Sigmoid colon (tissue), 6 donors: ENCODE measurements at regions not wholly inside any gene's neighbourhood (a gene's known extent, or its start where the extent isn't known, plus 50 kb on each side); places are given as distances from the start of the nearest gene placed in this dataset.
"Not testable (repeated sequence)": the region's sequence is repeated elsewhere in the genome, so short reads cannot be mapped to it uniquely, and the experiment has no call there.

Experiments used
- DNase-seq: peaks from one replicate; pipeline ENCODE4 v3.0.0-alpha.2; 2019
- H3K27ac ChIP-seq, 4 donors: fragments of 200-600 bp; sonication (generic); one replicate each; pipeline ENCODE4 v1.5.1; 2016 to 2019; ENCODE audit warnings: mild to moderate bottlenecking in 1 of 4
- H3K27me3 ChIP-seq, 3 donors: fragments of 200-600 bp; sonication (generic); one replicate each; pipeline ENCODE4 v1.5.1; 2019; ENCODE audit warnings: mild to moderate bottlenecking in 1 of 3
- H3K36me3 ChIP-seq, 4 donors: fragments of 200-600 bp; sonication (generic); one replicate each; pipeline ENCODE4 v1.5.1; 2016 to 2019
- H3K4me1 ChIP-seq, 4 donors: fragments of 200-600 bp; sonication (generic); one replicate each; pipeline ENCODE4 v1.5.1; 2017 to 2019
- H3K4me3 ChIP-seq, 4 donors: fragments of 200-600 bp; sonication (generic); one replicate each; pipeline ENCODE4 v1.5.1; 2017 to 2019; ENCODE audit warnings: mild to moderate bottlenecking in 2 of 4, moderate library complexity in 1 of 4
- H3K9me3 ChIP-seq, 4 donors: fragments of 200-600 bp in 3 of 4; sonication (generic) in 3 of 4; one replicate each; pipeline versions ENCODE4 v1.5.1 to v1.6.1; 2013 to 2019
- EP300 ChIP-seq, 4 donors: sonication (generic); formaldehyde crosslinking; IDR thresholded peaks; one replicate each; pipeline ENCODE4 v1.6.1; 2017; ENCODE audit warnings: antibody characterized with exemption in 4 of 4
- POLR2A ChIP-seq, 2 donors: fragments of 450-650 bp; IDR thresholded peaks; one replicate each; pipeline ENCODE4 v1.6.1; 2016; ENCODE audit warnings: antibody characterized with exemption in 2 of 2, mild to moderate bottlenecking in 2 of 2, moderate library complexity in 2 of 2
- POLR2AphosphoS5 ChIP-seq, 4 donors: sonication (generic); formaldehyde crosslinking; IDR thresholded peaks; one replicate each; pipeline ENCODE4 v1.6.1; 2017; ENCODE audit warnings: antibody characterized with exemption in 4 of 4
- WGBS, 2 donors: extraction: QIAGEN DNeasy Blood & Tissue Kit; methylation state at CpG; one replicate each; pipeline ENCODE4 v1.1.7; 2013; 5-methylcytosine and 5-hydroxymethylcytosine counted together
- intact Hi-C: fragments of 100-400 bp; cut with DNase I; formaldehyde crosslinking; loops from one replicate; pipeline ENCODE4 v1.15.1; 2023
- TF ChIP-seq, protein P1 (sequence below), 4 experiments: fragments of 450-650 bp in 3 of 4; fragments of 200-600 bp in 1 of 4; IDR thresholded peaks; one replicate each; pipeline ENCODE4 v1.5.1; 2016 to 2019; ENCODE audit warnings: antibody characterized with exemption in 4 of 4, mild to moderate bottlenecking in 3 of 4, moderate library complexity in 2 of 4
- donor health status: healthy with polysubstance abuse.
- donor health status: healthy.

DNA sequence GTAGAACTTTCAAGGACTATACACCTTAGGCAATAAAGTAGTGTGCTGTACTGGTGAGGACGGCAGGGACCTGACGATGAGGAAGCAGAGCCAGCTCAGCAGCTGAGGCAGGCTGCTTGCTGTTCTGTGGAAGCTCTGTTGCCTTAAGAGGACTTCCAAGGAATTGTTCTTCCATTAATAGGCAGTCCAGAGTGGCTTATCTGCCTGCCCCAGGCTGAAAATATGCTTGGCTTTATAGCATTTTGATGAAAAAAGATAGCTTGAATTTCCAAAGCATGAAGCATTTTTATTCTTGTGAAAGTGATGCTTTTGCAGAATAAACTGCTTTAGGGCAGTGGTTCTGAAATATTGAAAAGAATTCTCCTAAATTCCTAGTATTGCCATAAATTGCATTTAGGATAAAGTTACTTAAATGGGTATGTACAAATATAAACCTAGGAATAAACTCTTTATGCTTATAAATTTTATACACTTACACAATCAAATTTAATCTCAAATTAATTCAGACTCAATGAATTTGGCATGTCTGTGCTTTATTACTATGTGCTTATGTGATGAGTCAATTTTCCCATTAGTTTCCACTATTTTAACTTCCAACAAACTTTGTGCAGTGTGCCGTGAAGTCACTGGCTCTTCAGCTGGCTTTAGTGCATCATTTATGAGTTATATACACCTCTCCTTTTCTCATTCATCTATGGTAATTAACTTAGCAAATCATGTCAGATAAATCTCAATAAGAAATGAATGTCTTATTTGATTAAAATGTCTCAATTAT, 231.0 kb upstream of the RASGRP1 start:
- H3K27me3 ChIP-seq, result no peaks in the 10 kb centered on the region
- no peaks in the 10 kb centered on the region for H3K36me3 ChIP-seq
- no peak overlapping the region for H3K4me3 ChIP-seq
- H3K27ac ChIP-seq, result no peak overlapping the region
- TF ChIP-seq, protein P1, sequence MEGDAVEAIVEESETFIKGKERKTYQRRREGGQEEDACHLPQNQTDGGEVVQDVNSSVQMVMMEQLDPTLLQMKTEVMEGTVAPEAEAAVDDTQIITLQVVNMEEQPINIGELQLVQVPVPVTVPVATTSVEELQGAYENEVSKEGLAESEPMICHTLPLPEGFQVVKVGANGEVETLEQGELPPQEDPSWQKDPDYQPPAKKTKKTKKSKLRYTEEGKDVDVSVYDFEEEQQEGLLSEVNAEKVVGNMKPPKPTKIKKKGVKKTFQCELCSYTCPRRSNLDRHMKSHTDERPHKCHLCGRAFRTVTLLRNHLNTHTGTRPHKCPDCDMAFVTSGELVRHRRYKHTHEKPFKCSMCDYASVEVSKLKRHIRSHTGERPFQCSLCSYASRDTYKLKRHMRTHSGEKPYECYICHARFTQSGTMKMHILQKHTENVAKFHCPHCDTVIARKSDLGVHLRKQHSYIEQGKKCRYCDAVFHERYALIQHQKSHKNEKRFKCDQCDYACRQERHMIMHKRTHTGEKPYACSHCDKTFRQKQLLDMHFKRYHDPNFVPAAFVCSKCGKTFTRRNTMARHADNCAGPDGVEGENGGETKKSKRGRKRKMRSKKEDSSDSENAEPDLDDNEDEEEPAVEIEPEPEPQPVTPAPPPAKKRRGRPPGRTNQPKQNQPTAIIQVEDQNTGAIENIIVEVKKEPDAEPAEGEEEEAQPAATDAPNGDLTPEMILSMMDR (IDR thresholded peaks at IDR 0.05), result no peak
- no peak for TF ChIP-seq POLR2AphosphoS5 (IDR thresholded peaks at IDR 0.05)
- TF ChIP-seq EP300 (IDR thresholded peaks at IDR 0.05), result no peak
- TF ChIP-seq POLR2A (IDR thresholded peaks at IDR 0.05), result no peak
- 43 to 59% methylated on average over 3 of the region's 3 CpGs for WGBS, 2 donors
- H3K4me1 ChIP-seq, result no peaks in the 10 kb centered on the region
- H3K9me3 ChIP-seq, result no peaks in the 10 kb centered on the region
- intact Hi-C loops, result no loop called here
- no peak for DNase-seq

DNA sequence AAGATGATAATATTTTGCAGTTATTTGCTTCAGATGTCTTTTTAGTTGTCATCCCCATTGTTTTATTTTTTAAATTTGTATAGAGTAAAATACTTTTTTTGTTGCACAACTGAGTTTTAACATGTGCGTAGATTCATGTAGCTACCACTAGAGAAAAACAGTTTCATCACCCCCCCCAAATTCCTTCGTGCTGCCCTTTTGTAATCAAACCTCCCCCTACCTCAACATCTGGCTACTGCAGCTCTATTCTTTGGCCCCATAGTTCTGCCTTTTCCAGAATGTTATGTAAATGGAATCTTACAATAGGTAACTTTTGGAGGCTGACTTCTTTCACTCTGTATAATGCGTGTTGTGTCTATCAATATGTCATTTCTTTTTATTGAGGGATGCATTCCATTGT, 232.0 kb upstream of the RASGRP1 start:
- no peaks in the 10 kb centered on the region for H3K9me3 ChIP-seq
- no peak overlapping the region for H3K4me3 ChIP-seq
- WGBS, 2 donors, result 85 to 90% methylated on average over 3 of the region's 3 CpGs
- intact Hi-C loops, result no loop called here
- TF ChIP-seq, protein P1 (IDR thresholded peaks at IDR 0.05), result no peak
- TF ChIP-seq POLR2A (IDR thresholded peaks at IDR 0.05) (no peak), POLR2AphosphoS5 (IDR thresholded peaks at IDR 0.05) (no peak), EP300 (IDR thresholded peaks at IDR 0.05) (no peak)
- H3K27ac ChIP-seq, result no peak overlapping the region
- no peaks in the 10 kb centered on the region for H3K27me3 ChIP-seq
- H3K36me3 ChIP-seq, result no peaks in the 10 kb centered on the region
- no peak for DNase-seq
- H3K4me1 ChIP-seq, result no peaks in the 10 kb centered on the region

GRCh38 chr15:38797506-38797905, 232.9 kb upstream of the RASGRP1 start:
- H3K27ac ChIP-seq, H3K27me3 ChIP-seq, H3K4me3 ChIP-seq, H3K36me3 ChIP-seq, H3K9me3 ChIP-seq, H3K4me1 ChIP-seq, intact Hi-C loops, DNase-seq: not testable (repeated sequence)
- 77 to 84% methylated on average over 4 of the region's 4 CpGs for WGBS, 2 donors

GRCh38 chr15:38799202-38799601, 234.6 kb upstream of the RASGRP1 start:
- H3K4me3 ChIP-seq, DNase-seq, H3K4me1 ChIP-seq, H3K9me3 ChIP-seq, H3K36me3 ChIP-seq, H3K27ac ChIP-seq, intact Hi-C loops, H3K27me3 ChIP-seq: not testable (repeated sequence)
- WGBS, 2 donors, result 74 to 86% methylated on average over 5 of the region's 5 CpGs

DNA sequence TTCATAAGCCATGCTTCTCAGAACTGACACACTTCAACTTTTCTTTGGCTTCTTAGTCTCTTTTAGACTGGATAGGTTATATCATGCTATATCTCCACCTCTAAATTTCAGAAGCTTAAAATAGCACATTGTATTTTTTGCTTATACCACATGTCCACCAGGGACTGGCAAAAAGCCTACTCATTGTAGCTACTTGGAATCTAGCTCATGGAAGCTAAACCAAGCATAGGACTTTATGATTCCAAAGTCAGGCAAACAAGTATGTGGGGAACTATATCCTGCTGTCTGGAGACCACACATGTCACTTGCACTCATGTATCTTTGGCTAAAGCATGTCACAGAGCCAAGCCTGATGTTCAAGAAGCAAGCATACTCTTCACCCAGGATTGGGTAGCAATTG, 245.0 kb upstream of the RASGRP1 start:
- Histone ChIP-seq H3K27me3 (no peaks in the 10 kb centered on the region), H3K9me3 (no peaks in the 10 kb centered on the region), H3K36me3 (no peaks in the 10 kb centered on the region), H3K27ac (no peak overlapping the region), H3K4me3 (no peak overlapping the region), H3K4me1 (no peaks in the 10 kb centered on the region)
- TF ChIP-seq POLR2A (IDR thresholded peaks at IDR 0.05) (no peak), EP300 (IDR thresholded peaks at IDR 0.05) (no peak), POLR2AphosphoS5 (IDR thresholded peaks at IDR 0.05) (no peak)
- TF ChIP-seq, protein P1 (IDR thresholded peaks at IDR 0.05), result no peak
- no peak for DNase-seq
- intact Hi-C loops, result loop anchor here (10.0 kb wide), 2 partner anchors 655 to 875 kb away; no protein-coding TSS in a partner anchor

- Histone ChIP-seq H3K4me1 (no peaks in the 10 kb centered on the region), H3K27me3 (no peaks in the 10 kb centered on the region), H3K27ac (no peak overlapping the region), H3K36me3 (no peaks in the 10 kb centered on the region), H3K9me3 (no peaks in the 10 kb centered on the region), H3K4me3 (no peak overlapping the region)
- intact Hi-C loops, result loop anchor here (10.0 kb wide), 2 partner anchors 654 to 874 kb away; no protein-coding TSS in a partner anchor
- 82 to 86% methylated on average over 2 of the region's 2 CpGs for WGBS, 2 donors
- TF ChIP-seq POLR2A (IDR thresholded peaks at IDR 0.05) (no peak), POLR2AphosphoS5 (IDR thresholded peaks at IDR 0.05) (no peak), EP300 (IDR thresholded peaks at IDR 0.05) (no peak)
- TF ChIP-seq, protein P1 (IDR thresholded peaks at IDR 0.05), result no peak
- no peak for DNase-seq
Observed at GRCh38 chr15:38810686-38811085, 246.1 kb upstream of the RASGRP1 start.

GRCh38 chr15:38814254-38814653, 249.6 kb upstream of the RASGRP1 start:
- WGBS, 2 donors, result 96 to 100% methylated on average over 1 of the region's 1 CpG
- H3K27ac ChIP-seq, H3K9me3 ChIP-seq, H3K4me3 ChIP-seq, H3K36me3 ChIP-seq, DNase-seq, H3K27me3 ChIP-seq: not testable (repeated sequence)
- H3K4me1 ChIP-seq, result peaks cover 0 to 12% (median 6%) of the 10 kb centered on the region in 4 donors
- intact Hi-C loops, result loop anchor here (10.0 kb wide), 2 partner anchors 651 to 871 kb away; no protein-coding TSS in a partner anchor
